Heart right ventricle (tissue), 16 donors: ENCODE measurements at regions not wholly inside any gene's neighbourhood (a gene's known extent, or its start where the extent isn't known, plus 50 kb on each side); places are given as distances from the start of the nearest gene placed in this dataset.

Experiments used
- ATAC-seq, 8 donors: fragments of 200-7000 bp; cut with Tn5 transposase; one replicate each; pipeline ENCODE4 v1.9.1; 2020; ENCODE audit warnings: mild to moderate bottlenecking in 8 of 8, moderate library complexity in 8 of 8, moderate number of reproducible peaks in 1 of 8
- DNase-seq, 2 donors: peaks; one replicate each; pipeline ENCODE4 v3.0.0-alpha.2; 2020
- H3K27ac ChIP-seq, 10 donors: fragments of 200-600 bp; sonication (generic) in 2 of 10; one replicate each; pipeline versions ENCODE4 v1.5.0 to v1.8.0; 2020 to 2022; ENCODE audit warnings: mild to moderate bottlenecking in 3 of 10
- H3K27me3 ChIP-seq, 7 donors: fragments of 200-600 bp; one replicate each; pipeline ENCODE4 v1.8.0; 2021 to 2022; ENCODE audit warnings: mild to moderate bottlenecking in 2 of 7
- H3K36me3 ChIP-seq, 9 donors: fragments of 200-600 bp; sonication (generic) in 1 of 9; one replicate each; pipeline versions ENCODE4 v1.5.0 to v1.8.0; 2020 to 2022; ENCODE audit warnings: mild to moderate bottlenecking in 2 of 9
- H3K4me1 ChIP-seq, 9 donors: fragments of 200-600 bp; sonication (generic) in 1 of 9; one replicate each; pipeline versions ENCODE4 v1.5.0 to v1.8.0; 2020 to 2022; ENCODE audit warnings: mild to moderate bottlenecking in 4 of 9
- H3K4me3 ChIP-seq, 10 donors: fragments of 200-600 bp; sonication (generic) in 2 of 10; one replicate each; pipeline versions ENCODE4 v1.5.0 to v1.8.0; 2020 to 2022; ENCODE audit warnings: mild to moderate bottlenecking in 7 of 10, moderate library complexity in 2 of 10
- H3K9me3 ChIP-seq, 11 donors: fragments of 200-600 bp in 10 of 11; sonication (generic) in 2 of 11; one replicate each; pipeline versions ENCODE4 v1.5.0 to v1.8.0; 2013 to 2022; ENCODE audit warnings: mild to moderate bottlenecking in 2 of 11, control low read depth in 1 of 11, moderate library complexity in 1 of 11
- WGBS, 2 donors: extraction: QIAGEN DNeasy Blood & Tissue Kit; methylation state at CpG; one replicate each; pipeline ENCODE4 v1.1.7; 2013; ENCODE audit warnings: inconsistent platforms in 1 of 2; 5-methylcytosine and 5-hydroxymethylcytosine counted together
- intact Hi-C, 10 donors: fragments of 100-400 bp; cut with DNase I; formaldehyde crosslinking; loops; one replicate each; pipeline versions ENCODE4 v1.11.1 to v1.14.2; 2022
- TF ChIP-seq, protein P1 (sequence below), 9 donors: fragments of 200-600 bp; sonication (generic) in 2 of 9; IDR thresholded peaks; one replicate each; pipeline versions ENCODE4 v1.5.0 to v1.8.0; 2021 to 2022; ENCODE audit warnings: antibody characterized with exemption in 9 of 9, mild to moderate bottlenecking in 5 of 9, moderate library complexity in 1 of 9
- donor health status: Arrhythmogenic right ventricular cardiomyopathy.
- donor health status: ischemic (EF 13 %, LVEDD 7.1; RV severe dilation, severe dysfunction).
- donor health status: healthy with polysubstance abuse.
- donor health status: DM: no; HTN: yes; CAD: no.
- donor health status: DM: no; HTN: no; CAD: no.
- donor health status: ischemic (EF 25% LVEDD 6.9; RV normal size, moderate dysfunction).
- donor health status: ischemic (EF 25% LVEDD 5.7; RV mildly dilated, moderate dysfunction).
- donor health status: healthy.
- donor health status: DM: yes; HTN: yes; CAD: no.
- donor health status: Ischemic cardiomyopathy.
- donor health status: ischemic (EF 35%, LVEDD 5.7; RV mildly dilated, moderate dysfunction).
- donor health status: nonischemic (EF 11% LVEDD 7.7; RV severe dilation, severe dysfunction).
- donor health status: DM: yes; HTN: yes; CAD: no.
- donor health status: PGD.
- donor health status: ischemic (EF 29% LVEDD 5.4; RV normal size, mild dysfunction).
- donor health status: nonischemic (EF 23%, LVEDD 6.1; RV moderate dilation, normal function).

DNA sequence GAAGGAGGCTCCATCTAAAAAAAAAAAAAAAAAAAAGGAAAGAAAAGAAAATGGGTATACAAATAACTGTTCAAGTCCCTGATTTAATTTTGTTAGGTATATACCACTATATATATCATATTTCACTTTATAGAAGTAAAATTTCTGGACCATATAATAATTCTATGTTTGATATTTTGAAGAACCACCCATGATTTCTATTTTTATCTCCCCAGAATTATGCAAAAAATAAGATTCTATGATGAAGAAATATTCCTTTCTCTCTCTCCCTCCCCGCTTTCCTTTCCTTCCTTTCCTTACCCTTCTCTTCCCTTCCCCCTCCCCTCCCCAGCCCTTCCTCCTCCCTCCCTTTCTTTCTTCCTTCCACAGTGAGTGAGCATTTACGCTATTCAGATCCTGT is 337.5 kb upstream of the SPANXN4 start:
- Histone ChIP-seq H3K36me3 (no peaks in the 10 kb centered on the region), H3K4me1 (no peaks in the 10 kb centered on the region), H3K27me3 (no peaks in the 10 kb centered on the region), H3K27ac (no peak overlapping the region), H3K9me3 (peaks cover 0 to 4% (median 0%) of the 10 kb centered on the region in 11 donors), H3K4me3 (no peak overlapping the region)
- ATAC-seq (no peak), DNase-seq (no peak)
- WGBS, 2 donors, result 75 to 81% methylated on average over 2 of the region's 2 CpGs
- intact Hi-C loops, result no loop called here
- TF ChIP-seq, protein P1, sequence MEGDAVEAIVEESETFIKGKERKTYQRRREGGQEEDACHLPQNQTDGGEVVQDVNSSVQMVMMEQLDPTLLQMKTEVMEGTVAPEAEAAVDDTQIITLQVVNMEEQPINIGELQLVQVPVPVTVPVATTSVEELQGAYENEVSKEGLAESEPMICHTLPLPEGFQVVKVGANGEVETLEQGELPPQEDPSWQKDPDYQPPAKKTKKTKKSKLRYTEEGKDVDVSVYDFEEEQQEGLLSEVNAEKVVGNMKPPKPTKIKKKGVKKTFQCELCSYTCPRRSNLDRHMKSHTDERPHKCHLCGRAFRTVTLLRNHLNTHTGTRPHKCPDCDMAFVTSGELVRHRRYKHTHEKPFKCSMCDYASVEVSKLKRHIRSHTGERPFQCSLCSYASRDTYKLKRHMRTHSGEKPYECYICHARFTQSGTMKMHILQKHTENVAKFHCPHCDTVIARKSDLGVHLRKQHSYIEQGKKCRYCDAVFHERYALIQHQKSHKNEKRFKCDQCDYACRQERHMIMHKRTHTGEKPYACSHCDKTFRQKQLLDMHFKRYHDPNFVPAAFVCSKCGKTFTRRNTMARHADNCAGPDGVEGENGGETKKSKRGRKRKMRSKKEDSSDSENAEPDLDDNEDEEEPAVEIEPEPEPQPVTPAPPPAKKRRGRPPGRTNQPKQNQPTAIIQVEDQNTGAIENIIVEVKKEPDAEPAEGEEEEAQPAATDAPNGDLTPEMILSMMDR (IDR thresholded peaks at IDR 0.05), result no peak

DNA sequence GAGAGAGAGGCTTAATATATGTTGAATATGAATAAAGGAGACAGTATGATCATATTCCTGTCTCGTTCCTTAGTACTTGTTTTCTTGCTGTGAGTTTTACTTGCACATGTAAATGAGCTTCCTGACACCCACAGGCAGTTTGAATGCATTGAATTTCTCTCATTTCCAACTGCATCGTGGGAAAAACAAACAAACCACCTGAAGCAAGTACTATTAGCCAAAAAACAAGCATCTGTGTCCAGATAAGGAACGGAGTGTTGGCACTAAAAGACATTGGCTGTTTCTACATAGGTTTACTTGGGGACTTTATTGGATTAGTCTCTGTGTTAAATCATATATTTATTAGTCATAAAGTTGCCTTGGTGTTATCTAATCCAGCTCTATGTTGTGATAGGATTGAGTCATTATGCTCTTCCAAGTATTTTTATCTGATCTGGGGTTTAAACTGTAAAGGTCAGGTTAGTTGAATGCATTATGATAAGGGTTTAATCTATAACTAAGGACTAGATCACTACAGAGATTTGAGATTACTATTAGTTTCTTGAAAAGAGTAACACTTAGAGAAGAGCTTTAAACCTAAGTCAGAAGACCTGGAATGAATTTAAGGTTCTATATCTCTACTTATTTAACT is 339.0 kb upstream of the SPANXN4 start:
- TF ChIP-seq, protein P1 (IDR thresholded peaks at IDR 0.05), result no peak
- H3K36me3 ChIP-seq, result no peaks in the 10 kb centered on the region
- no peaks in the 10 kb centered on the region for H3K27me3 ChIP-seq
- H3K4me1 ChIP-seq, result no peaks in the 10 kb centered on the region
- intact Hi-C loops, result no loop called here
- ATAC-seq (no peak), DNase-seq (no peak)
- 27 to 31% methylated on average over 3 of the region's 3 CpGs for WGBS, 2 donors
- no peak overlapping the region for H3K4me3 ChIP-seq
- no peak overlapping the region for H3K27ac ChIP-seq
- H3K9me3 ChIP-seq, result peaks cover 0 to 4% (median 0%) of the 10 kb centered on the region in 11 donors

DNA sequence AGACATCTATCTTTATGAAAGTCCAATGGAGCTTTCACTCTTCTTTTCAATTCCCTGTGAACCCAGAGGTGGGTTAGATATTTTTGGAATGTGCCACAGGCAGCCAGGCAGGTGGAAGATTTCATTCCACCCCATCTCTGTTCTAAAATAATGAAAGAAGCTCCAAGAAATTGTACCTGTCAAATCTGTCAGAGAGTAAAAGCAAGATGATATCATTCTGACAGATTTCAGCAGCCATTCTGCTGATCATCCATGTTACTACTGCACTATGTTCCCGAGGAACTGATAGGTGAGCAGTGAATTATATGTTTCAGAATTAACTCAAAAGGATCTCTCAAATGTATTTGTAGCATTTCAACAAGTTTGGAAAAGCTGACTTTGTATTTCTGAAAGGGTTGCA is 339.5 kb upstream of the SPANXN4 start:
- no peaks in the 10 kb centered on the region for H3K27me3 ChIP-seq
- ATAC-seq, result no peak
- 53 to 57% methylated on average over 1 of the region's 1 CpG for WGBS, 2 donors
- no peaks in the 10 kb centered on the region for H3K4me1 ChIP-seq
- peaks cover 0 to 4% (median 0%) of the 10 kb centered on the region in 11 donors for H3K9me3 ChIP-seq
- no peak overlapping the region for H3K4me3 ChIP-seq
- no peaks in the 10 kb centered on the region for H3K36me3 ChIP-seq
- no peak for DNase-seq
- H3K27ac ChIP-seq, result no peak overlapping the region
- intact Hi-C loops, result no loop called here
- TF ChIP-seq, protein P1 (IDR thresholded peaks at IDR 0.05), result no peak

DNA sequence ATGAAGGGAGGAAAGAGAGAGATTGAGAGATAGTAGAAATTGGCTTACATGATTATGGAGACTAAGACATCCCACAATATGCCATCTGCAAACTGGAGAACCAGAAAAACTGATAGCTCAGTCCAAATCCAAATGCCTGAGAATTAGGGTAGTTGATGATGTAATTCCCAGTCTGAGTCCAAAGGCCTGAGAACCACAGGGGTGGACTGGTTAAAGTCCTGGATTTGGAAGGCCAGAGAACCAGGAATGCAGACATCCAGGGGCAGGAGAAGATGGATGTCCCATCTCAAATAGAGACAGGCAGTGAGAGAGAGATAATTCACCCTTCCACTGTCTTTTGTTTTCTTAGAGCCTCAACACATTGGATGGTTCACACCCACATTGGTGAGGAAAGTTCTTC is 345.7 kb upstream of the SPANXN4 start:
- TF ChIP-seq, protein P1 (IDR thresholded peaks at IDR 0.05), result no peak
- H3K36me3 ChIP-seq, result no peaks in the 10 kb centered on the region
- ATAC-seq (no peak), DNase-seq (no peak)
- intact Hi-C loops, result no loop called here
- H3K27ac ChIP-seq, result no peak overlapping the region
- H3K9me3 ChIP-seq, result peaks cover 0 to 4% (median 0%) of the 10 kb centered on the region in 11 donors
- H3K4me1 ChIP-seq, result no peaks in the 10 kb centered on the region
- H3K27me3 ChIP-seq, result no peaks in the 10 kb centered on the region
- no peak overlapping the region for H3K4me3 ChIP-seq
